GM19035 (cell line): ENCODE measurements at regions not wholly inside any gene's neighbourhood (a gene's known extent, or its start where the extent isn't known, plus 50 kb on each side); places are given as distances from the start of the nearest gene placed in this dataset.

Source experiments
- ATAC-seq: cut with Tn5 transposase; IDR thresholded peaks from one replicate; pipeline ENCODE4 v1.9.1; 2021; ENCODE audit not compliant: unreplicated experiment

DNA sequence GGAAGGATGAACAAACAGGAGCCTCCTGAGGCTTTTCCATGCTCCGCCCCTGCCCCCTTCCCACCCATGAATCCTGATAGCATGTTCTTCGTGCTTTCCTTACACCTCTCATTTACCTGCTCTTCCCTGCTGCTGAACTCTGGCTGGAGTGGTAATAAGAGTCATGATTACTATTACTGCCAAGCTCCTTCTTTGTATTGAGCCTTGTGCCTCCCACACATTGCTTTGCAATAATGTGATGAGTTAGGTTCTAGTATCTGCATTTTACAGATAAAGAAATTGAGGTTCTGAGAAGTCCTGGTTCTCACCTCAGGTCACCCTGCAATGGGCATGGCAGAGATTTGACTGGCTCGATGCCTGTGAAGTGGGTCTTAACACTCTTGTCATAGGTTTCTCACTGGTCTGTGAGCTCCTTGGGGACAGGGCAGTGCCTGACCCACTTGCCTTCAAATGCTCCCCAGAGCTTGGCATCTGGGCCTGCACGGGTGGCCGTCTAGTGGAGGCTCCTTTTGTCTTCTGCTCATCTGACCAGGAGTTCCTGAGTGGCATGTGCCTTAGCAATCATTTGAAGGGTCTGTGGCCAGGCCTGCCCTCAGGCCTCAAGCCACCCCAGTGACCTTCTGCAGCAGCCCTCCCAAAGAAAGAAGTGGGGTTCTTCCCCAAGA lies 309.2 kb upstream of the ZMIZ1 start:
- ATAC-seq: no peak

DNA sequence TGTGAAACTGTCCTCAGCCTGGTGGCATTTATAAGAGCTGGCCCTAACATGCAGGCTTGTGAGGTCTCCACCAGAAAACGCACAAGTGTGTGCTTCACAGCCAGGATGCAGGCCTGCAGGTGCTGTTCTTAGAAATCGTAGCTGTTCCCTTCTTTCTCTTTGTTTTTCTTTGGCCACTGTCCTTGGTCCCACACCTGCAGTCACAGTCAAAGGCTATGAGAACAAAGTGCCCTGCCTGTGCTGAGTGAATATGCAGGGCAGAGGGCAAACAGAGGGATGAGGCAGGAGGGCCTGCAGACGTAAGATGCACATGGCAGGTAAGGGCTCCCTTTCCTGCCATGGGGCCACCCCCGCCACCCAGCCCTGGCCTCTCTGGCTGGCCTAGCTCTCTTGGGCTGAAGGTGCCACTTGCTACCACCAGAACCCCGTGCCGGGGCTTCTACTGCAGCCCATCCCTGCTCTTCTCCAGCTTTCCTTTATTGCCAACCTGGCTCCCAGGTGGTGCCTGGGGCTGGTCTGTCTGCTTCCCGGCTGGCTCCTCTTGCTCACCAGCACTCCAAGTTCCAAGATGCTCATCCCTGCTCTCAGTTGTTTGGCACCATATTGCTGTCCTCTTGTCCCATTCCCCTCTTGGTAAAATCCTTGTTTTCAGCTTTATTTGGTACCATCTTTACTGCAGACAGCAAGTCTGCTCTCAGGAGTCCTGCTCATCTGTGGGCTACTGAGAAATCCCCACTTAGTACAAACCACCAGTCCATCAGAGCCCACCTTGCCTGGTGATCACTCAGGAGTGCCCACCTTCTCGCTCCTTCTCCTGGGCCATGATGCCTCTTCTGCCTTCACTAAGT lies 308.1 kb upstream of the ZMIZ1 start:
- ATAC-seq: no peak

DNA sequence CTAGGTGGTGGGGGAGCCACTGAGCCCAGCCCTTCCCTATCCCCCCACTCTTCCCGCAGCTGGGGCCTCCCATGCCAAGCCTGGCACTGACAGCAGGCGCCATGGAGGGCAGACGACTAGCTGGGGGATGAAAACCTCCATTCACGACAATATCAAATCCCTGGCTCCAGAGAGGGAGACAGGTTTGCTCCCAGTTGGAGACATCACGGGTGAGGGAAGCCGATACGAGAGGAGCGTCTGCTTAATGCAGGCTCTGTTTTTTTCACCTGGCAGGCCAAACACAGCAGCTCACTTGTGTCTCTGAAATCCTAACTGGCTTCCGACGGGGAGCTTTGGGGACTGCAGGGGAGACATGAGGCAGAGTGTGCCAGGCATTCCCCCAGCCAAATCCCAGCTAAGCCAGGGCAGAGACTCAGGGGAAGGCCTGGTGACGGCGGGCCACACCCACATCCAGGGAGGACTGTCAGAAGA lies 307.4 kb upstream of the ZMIZ1 start:
- no peak for ATAC-seq

DNA sequence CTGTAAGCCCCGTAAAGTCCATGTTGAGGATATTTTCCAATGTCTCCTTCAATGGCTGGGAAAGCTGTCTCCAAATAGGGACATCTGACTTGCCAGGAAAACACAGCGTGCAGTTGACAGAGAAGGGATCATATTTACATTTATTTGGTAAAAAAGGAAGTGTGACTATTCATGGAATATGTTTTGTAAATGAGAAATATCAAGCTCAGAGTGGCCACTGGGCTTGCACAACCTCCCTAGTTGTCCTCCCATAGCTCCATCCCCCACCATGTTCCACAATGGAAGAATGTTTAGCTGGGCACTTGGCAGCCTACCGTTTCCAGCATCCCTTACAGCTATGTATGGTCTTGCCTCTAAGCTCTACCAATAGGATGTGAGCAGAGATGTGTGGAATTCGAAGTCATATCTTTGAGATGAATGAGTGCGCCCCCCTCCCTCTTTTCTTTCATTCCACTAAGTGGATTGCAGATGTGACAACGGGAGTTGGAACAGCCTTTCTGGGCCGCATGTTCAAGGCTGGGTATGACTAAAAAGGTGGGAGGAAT lies 306.6 kb upstream of the ZMIZ1 start:
- no peak for ATAC-seq

DNA sequence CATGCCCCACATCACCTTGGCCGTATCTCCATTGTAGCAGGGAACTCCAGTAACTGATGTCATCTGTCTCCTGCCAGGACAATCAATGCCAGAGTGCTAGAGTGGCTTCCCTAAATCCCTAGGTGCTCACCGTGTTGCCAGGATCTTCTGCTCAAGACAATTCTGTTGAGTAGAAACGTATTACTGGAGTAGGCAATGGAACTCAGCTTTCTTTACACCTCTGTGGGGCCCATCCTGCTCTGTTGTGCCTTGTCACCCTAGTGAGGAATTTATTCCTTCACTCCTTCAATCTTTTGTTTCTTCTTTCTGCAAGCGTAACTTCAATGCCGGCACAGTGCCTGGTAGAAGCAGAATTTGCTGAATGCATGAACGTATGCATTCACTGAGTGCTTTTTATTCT lies 305.5 kb upstream of the ZMIZ1 start:
- no peak for ATAC-seq

DNA sequence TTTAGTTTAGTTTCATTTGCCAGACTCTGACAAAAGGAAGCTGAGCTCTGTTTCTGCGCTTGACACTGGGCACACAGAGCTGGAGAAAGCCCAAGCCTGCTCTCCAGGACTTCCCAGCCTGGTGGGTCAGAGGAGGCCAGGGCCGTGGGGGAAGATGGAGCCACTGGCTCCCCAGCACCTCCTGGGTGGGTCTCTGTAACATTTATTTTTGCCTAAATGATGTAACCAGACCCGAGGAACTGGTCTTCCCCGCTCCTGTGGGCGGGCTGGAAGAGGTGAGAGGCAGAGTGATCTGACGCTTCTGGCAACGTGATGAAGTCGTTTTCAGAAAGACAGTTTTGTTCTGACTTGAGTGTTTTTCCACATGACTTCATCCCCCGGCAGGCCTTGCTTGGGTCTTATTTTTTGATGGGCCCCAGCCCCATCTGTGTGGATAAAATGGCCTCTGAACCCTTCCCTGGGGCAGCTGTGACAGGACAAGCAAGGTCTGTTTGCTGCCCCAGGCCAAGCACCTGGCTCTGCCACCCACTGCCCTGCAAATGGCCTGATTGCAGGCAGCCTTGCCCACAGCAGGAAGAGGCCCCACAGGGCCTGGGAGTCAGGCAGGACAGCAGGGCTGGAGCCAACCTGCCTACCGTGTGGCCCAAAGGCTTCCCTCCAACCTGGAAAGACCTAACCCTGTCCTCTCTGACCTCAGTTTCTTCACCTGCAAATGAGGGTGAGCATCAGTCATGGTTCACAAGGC lies 304.9 kb upstream of the ZMIZ1 start:
- no peak for ATAC-seq

DNA sequence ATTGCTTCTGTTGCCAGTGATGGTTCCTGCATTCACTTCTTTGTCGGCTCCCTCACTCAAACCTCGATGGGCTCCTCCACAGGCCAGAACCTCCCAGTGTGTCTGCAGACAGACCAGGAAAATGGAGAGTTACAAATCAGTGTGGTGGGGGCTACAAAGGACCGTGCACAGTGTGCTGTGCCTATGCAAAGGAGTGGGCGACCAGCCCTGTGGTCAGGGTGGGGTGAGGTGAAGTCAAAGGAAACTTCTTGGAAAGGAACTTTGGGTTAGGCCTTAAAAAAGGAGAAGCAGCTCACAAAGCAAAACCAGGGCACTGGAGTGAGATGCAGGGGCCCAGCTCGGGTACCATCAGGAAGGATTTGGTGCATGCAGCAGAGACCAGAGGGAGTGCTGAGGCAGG lies 304.3 kb upstream of the ZMIZ1 start:
- no peak for ATAC-seq

DNA sequence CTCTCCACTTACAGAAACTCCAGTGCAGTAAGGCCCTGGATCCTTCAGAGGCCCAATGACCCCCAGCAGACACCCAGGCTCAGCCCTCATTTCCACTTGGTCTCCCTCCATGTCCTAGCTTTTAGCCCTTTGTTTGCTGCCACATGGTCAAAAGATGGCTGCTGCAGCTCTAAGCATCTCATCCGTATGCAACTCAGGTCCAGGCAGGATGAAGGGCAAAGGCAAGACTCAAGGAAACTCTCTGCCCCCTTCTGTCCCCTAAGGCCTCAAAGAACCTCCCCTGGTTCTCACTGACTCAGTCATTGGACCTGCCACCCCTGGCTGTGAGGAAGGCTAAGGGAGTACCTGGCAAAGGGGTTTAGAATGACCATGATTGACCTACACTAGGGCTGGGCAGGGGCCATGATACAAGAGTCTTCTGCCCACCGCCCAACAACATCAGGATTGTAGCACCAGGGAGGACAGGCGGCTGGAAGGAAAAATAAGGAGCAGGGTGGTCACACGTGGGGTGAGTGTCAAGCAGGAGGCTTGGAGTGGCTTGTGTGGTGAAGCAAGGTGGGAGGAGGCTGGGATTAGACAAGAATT lies 303.8 kb upstream of the ZMIZ1 start:
- no peak for ATAC-seq

DNA sequence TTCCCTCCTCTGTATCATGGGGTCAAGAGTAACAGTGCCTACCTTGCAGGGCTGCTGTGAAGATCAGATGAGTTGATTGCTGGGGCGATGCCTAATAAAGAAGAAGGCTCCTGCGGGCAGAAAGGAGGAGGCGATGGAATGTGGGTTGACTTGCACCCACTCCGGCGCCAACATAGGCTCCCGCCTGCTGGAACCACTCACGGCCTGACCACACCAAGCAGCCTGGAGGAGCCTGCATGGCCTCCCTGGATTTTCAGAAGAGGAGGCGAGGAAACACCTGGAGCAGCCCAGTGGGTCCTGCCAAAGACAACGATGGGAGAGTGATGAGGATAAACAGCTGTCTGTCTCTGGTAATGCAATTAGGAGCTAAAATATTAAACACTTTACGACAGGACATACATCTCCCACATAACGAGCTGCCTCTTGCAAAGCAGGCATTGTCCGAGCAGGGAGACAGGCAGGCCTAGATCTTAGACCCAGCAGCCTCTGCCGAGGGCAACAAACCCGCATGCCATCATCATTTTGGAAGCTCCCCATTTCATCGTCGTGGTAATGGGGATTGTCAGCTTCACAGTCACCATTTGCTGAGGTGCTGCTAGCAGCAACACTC lies 302.9 kb upstream of the ZMIZ1 start:
- no peak for ATAC-seq

DNA sequence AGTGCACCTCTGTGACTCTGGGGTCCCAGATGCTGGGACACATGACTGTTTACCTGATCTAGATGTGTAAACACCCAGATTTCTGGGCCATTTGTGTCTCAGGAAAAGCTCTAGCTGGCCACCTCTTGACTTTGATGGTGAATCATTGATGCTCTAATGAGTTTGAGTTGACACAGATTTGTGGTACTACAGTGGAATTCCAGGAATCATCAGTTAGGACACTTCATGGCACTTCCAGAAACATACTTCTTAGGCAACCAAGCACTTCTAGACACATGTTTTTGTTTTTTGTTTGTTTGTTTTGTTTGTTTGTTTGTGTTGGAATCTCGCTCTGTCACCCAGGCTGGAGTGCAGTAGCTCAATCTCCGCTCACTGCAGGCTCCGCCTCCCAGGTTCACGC lies 302.2 kb upstream of the ZMIZ1 start:
- ATAC-seq: no peak

DNA sequence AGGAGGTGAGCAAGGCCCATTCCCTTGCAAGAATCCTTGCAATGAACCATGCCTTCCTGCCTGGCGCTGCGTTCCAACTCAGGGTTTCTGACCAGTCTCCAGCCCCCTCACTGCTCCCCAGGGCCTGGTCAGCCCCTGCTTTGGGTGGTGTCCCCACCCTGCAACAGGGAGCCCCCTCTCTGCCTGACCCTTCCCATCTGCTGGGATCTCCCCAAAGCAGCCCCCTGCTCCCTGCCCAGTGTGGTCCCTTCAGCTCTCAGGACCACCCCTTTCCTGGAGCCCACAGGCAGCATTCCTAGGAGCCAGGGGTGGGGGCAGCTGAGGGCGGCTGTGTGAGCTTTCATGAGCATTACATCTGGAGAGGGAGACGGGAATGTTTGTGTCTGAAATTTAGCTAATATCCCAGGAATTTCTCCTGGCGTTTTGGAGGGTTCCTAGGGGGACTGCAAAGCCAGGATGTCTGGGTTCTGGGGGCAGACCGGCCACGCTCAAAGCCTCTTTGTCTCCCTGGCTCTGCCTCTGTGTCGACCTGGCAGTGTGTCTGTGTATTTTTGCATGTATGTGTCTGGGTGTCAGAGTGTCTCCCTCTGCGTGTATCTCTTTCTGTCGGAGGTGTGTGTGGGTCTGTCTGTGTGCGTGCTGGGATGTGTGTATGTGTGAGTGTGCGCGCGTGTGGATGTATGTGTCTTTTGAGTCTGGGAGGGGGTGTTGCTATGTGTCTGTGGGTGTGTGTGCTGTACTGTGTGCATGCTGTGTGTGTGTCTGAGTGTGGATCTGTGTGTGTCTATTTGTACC lies 300.5 kb upstream of the ZMIZ1 start:
- ATAC-seq: no peak

DNA sequence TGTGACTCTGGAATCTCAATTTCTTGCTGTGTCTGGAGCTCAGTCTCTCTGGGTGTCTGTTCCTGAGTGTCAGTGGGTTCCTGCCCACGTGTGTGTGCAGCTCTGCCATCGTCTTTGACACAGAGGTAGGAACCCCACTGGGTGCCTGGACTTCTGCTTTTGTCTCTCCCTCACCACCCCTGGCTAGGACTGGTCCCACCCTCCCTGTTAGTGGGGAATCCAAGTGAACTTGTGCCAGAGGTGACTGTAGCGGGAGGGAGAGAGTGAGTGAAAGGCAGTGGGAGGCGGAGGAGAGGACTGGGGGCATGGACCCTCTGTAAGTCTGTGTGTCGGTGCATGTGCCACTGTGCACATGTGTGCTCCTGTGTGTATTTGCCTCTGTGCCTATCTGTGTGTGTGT lies 299.9 kb upstream of the ZMIZ1 start:
- ATAC-seq: no peak

DNA sequence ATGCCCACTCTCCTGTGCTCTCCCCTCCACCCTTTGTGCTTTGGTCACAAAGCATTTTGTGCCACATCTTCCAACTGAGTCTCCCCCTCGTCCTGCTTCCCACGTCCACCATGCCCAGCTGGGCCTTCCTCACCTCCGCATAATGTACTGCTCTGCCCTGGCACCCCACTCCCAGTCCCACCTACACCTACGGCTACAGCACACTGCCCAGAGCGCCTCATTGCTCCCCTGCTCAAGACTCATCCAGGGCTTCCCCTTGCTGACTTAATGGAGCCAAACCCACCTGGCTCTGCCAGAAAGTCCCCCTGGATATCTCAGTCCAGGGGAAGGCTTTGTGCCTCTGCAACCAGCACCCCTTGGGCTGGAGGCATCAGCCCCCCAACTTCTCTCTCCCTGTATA lies 299.2 kb upstream of the ZMIZ1 start:
- no peak for ATAC-seq

DNA sequence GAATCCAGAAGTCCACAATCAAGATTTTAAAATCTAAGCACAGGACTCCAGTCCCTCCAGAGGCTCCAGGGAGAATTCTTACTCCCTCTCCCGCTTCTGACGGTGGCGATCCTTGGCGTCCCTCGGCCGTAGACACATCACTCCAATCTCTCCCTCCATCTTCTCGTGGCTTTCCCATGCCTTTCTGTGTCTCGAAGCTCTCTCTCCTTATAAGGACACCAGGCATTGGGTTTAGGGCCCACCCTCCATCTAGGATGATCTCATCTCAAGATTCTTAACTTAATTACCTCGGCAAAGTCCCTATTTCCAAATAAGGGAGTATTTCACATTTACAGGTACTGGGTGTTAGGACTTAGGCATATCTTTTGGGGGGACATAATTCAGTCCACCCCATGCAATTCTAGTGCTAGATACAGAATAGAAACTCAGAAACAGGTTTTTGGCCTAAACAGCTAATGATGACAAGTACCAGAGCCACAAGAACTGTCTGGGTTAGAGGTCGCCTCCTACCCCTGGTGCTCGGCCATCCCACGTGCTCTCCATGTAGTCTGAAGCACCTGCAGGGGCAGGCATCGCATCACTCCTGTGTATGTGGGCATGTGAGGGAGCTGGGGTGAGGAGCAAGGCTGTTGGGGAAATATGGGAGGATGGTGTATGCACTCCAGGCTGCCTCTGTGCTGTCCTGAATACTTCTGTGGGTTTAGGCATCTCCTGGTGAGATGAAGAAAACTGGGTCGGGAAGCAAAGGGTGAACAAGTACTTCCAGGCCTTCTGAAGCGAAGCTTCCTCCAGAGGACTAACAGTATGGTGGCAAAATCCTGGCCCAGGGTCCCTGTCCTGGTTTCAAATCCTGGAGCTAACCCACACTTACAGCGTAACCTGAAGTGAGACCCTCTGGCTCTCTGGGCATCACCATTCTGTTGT lies 298.3 kb upstream of the ZMIZ1 start:
- no peak for ATAC-seq

DNA sequence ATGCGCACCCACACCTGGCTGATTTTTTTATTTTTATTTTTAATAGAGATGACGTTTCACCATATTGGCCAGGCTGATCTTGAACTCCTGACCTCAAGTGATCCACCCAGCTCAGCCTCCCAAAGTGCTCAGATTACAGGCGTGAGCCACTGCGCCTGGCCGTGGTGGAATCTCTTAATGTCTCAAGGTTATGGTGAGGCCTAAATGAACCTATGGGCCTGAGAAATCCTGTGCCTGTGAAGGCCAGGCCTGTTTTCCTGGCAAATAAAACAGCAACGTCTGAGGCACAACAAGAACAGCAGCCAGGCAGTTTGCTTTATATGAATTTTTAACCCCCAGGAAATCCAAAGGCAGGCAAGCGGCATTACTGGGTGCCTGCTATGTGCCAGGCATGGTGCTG lies 297.5 kb upstream of the ZMIZ1 start:
- no peak for ATAC-seq

DNA sequence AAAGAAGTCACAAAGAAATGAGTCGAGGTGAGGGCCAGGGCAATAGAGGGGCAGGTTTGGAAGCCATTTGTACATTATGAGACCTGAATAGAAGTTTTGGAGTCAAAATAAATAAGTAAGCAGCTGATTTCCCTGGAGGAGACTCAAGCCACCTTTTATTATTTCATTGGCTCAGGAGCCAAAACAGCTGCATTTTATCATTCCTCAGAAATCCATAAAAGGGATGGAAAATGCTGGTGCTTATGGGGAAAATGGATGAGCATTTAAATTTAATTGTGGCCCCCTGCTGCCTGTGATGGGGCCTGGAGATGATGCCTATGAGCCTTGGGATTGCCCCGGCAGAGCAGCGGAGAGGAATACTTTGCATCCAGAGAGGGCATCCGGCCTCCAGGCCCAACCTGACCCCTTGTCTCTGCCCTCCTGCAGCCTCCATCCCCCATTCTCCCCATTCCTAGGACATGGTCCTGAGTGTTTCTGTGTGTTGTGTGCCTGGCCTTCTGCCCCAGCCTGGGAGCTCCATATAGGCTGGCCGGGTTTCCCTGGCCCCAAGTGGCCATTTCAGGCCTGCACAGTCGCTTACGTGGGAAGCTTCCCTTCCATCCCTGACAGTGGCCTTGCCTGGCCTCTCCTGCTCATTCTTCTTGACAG lies 296.8 kb upstream of the ZMIZ1 start:
- ATAC-seq: no peak

DNA sequence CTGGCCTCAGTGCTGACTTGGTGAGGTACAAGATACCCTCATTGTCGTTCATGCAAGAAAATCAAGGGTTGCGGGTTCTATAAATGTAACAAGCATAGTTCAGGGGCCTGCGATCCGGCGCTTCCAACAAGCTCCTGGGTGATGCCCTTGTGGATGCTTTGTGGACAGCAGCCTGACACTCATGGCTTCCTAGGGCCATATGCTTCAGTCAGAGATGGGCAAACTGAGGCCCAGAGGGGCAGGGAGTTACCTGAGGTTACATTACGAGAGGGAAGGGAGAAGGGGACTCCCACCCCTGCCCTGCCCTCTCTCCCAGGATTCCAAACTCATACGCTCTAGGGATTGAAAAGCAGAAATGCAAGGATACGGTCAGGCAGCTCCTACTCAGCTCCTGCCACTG lies 296.3 kb upstream of the ZMIZ1 start:
- no peak for ATAC-seq

DNA sequence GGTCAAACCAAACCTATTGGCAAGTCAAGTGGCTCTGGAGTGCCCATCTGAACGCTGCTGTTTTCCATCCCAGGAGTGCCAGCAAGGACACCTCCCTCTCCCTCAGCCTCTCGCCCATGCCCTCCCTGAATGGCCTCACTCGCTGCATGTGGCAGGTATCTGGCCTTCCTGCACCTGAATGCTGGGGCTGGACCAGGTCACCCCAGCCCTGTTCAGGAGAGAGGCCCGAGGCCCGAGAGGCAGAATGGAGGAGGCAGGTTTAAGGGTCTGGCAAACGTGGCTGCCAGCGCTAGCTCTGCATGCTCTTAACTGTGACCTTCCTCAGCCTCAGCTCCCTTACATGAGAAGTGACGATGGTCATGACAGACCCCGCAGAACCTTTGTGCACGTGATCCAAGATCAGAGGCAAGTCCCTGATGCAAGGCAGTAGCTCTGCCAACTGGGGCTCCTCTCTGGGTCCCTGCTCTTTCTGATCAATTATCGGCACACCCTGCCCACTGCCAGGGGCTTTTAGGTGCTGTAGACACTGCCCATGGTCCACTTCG lies 295.7 kb upstream of the ZMIZ1 start:
- no peak for ATAC-seq
